Activated CD4-positive, alpha-beta memory T cell treated with anti-CD3 and anti-CD28 coated beads for 36 hours (primary cell): ENCODE measurements at regions not wholly inside any gene's neighbourhood (a gene's known extent, or its start where the extent isn't known, plus 50 kb on each side); places are given as distances from the start of the nearest gene placed in this dataset.
"Not testable (repeated sequence)": the region's sequence is repeated elsewhere in the genome, so short reads cannot be mapped to it uniquely, and the experiment has no call there.

Experiments used
- CTCF ChIA-PET: fragments of 350-600 bp; sonication (Branson Sonifier 250); formaldehyde crosslinking; loops from one replicate; lab custom pipeline; 2021; ENCODE audit warnings: antibody characterized with exemption, inconsistent platforms; lab: Charles Lee
- POLR2A ChIA-PET: fragments of 350-600 bp; sonication (Branson Sonifier 250); formaldehyde crosslinking; loops from one replicate; lab custom pipeline; 2021; ENCODE audit warnings: antibody characterized with exemption; lab: Charles Lee
- DNase-seq: peaks from one replicate; pipeline ENCODE4 v3.0.0-alpha.2; 2020
- H3K27ac Mint-ChIP-seq: one replicate; pipeline ENCODE4 v1.8.0; 2021; ENCODE audit warnings: mixed read lengths
- H3K27me3 Mint-ChIP-seq: one replicate; pipeline ENCODE4 v1.8.0; 2021; ENCODE audit warnings: mixed read lengths
- H3K36me3 Mint-ChIP-seq: one replicate; pipeline ENCODE4 v1.8.0; 2021; ENCODE audit warnings: mixed read lengths
- H3K4me1 Mint-ChIP-seq: one replicate; pipeline ENCODE4 v1.8.0; 2021; ENCODE audit warnings: low read depth, mixed read lengths
- H3K4me3 Mint-ChIP-seq: one replicate; pipeline ENCODE4 v1.8.0; 2021; ENCODE audit warnings: mild to moderate bottlenecking, mixed read lengths
- H3K9me3 Mint-ChIP-seq: one replicate; pipeline ENCODE4 v1.8.0; 2021; ENCODE audit warnings: mixed read lengths
- intact Hi-C: fragments of 100-400 bp; cut with micrococcal nuclease; formaldehyde crosslinking; loops from one replicate; pipeline ENCODE4 v1.15.1; 2023

GRCh38 chr1:223022641-223023473 lies 120.2 kb downstream of the TLR5 start:
- intact Hi-C loops: no loop called here
- ChIA-PET POLR2A (no interaction called here), CTCF (interaction anchor here (1.0 kb wide), 1 partner anchor 229 kb away, joined by 4 read pairs; no protein-coding TSS in a partner anchor)
- Mint-ChIP-seq H3K36me3 (no peaks in the 10 kb centered on the region), H3K4me3 (no peak overlapping the region), H3K27me3 (no peaks in the 10 kb centered on the region), H3K4me1 (no peaks in the 10 kb centered on the region), H3K9me3 (peaks cover 6% of the 10 kb centered on the region), H3K27ac (no peak overlapping the region)
- no peak for DNase-seq

GRCh38 chr1:223023863-223024262 lies 119.2 kb downstream of the TLR5 start:
- Mint-ChIP-seq H3K4me3 (no peak overlapping the region), H3K4me1 (no peaks in the 10 kb centered on the region), H3K36me3 (no peaks in the 10 kb centered on the region), H3K27ac (no peak overlapping the region), H3K27me3 (no peaks in the 10 kb centered on the region), H3K9me3 (peaks cover 6% of the 10 kb centered on the region)
- DNase-seq: no peak
- intact Hi-C loops: no loop called here
- ChIA-PET CTCF (interaction anchor here (1.0 kb wide), 1 partner anchor 230 kb away, joined by 4 read pairs; no protein-coding TSS in a partner anchor), POLR2A (no interaction called here)

- H3K4me1 Mint-ChIP-seq, POLR2A ChIA-PET, CTCF ChIA-PET, intact Hi-C loops, H3K27me3 Mint-ChIP-seq, H3K36me3 Mint-ChIP-seq, DNase-seq, H3K9me3 Mint-ChIP-seq, H3K27ac Mint-ChIP-seq, H3K4me3 Mint-ChIP-seq: not testable (repeated sequence)
Measured at GRCh38 chr1:223024486-223024885, 118.6 kb downstream of the TLR5 start.

- H3K27me3 Mint-ChIP-seq, H3K9me3 Mint-ChIP-seq, H3K4me1 Mint-ChIP-seq, CTCF ChIA-PET, intact Hi-C loops, DNase-seq, H3K27ac Mint-ChIP-seq, H3K36me3 Mint-ChIP-seq, POLR2A ChIA-PET, H3K4me3 Mint-ChIP-seq: not testable (repeated sequence)
Measured at GRCh38 chr1:223025190-223025734, 117.8 kb downstream of the TLR5 start.

GRCh38 chr1:223026639-223027038 lies 116.4 kb downstream of the TLR5 start:
- DNase-seq, CTCF ChIA-PET, intact Hi-C loops, H3K4me1 Mint-ChIP-seq, POLR2A ChIA-PET, H3K36me3 Mint-ChIP-seq, H3K9me3 Mint-ChIP-seq, H3K27me3 Mint-ChIP-seq, H3K4me3 Mint-ChIP-seq, H3K27ac Mint-ChIP-seq: not testable (repeated sequence)

GRCh38 chr1:223029985-223030769 lies 112.9 kb downstream of the TLR5 start:
- Mint-ChIP-seq H3K27me3 (no peaks in the 10 kb centered on the region), H3K9me3 (no peaks in the 10 kb centered on the region), H3K36me3 (no peaks in the 10 kb centered on the region), H3K4me3 (no peak overlapping the region), H3K27ac (no peak overlapping the region), H3K4me1 (no peaks in the 10 kb centered on the region)
- intact Hi-C loops: no loop called here
- ChIA-PET POLR2A (no interaction called here), CTCF (no interaction called here)
- no peak for DNase-seq

GRCh38 chr1:223030871-223031400 lies 112.1 kb downstream of the TLR5 start:
- no peaks in the 10 kb centered on the region for H3K27me3 Mint-ChIP-seq
- no peak overlapping the region for H3K4me3 Mint-ChIP-seq
- ChIA-PET POLR2A (no interaction called here), CTCF (no interaction called here)
- no peak for DNase-seq
- no peaks in the 10 kb centered on the region for H3K9me3 Mint-ChIP-seq
- no peaks in the 10 kb centered on the region for H3K4me1 Mint-ChIP-seq
- intact Hi-C loops: no loop called here
- H3K27ac Mint-ChIP-seq: no peak overlapping the region
- no peaks in the 10 kb centered on the region for H3K36me3 Mint-ChIP-seq

- DNase-seq: no peak
- Mint-ChIP-seq H3K9me3 (no peaks in the 10 kb centered on the region), H3K36me3 (no peaks in the 10 kb centered on the region), H3K27me3 (no peaks in the 10 kb centered on the region), H3K4me3 (no peak overlapping the region), H3K4me1 (no peaks in the 10 kb centered on the region), H3K27ac (no peak overlapping the region)
- ChIA-PET POLR2A (no interaction called here), CTCF (no interaction called here)
- intact Hi-C loops: no loop called here
Measured at GRCh38 chr1:223031733-223032601, 111.1 kb downstream of the TLR5 start.

- no peak for DNase-seq
- Mint-ChIP-seq H3K4me3 (no peak overlapping the region), H3K27me3 (no peaks in the 10 kb centered on the region), H3K27ac (no peak overlapping the region), H3K9me3 (no peaks in the 10 kb centered on the region), H3K4me1 (no peaks in the 10 kb centered on the region), H3K36me3 (no peaks in the 10 kb centered on the region)
- intact Hi-C loops: no loop called here
- ChIA-PET CTCF (no interaction called here), POLR2A (no interaction called here)
Measured at GRCh38 chr1:223033658-223034057, 109.4 kb downstream of the TLR5 start.

GRCh38 chr1:223034270-223034798 lies 108.7 kb downstream of the TLR5 start:
- H3K4me3 Mint-ChIP-seq: no peak overlapping the region
- no peaks in the 10 kb centered on the region for H3K4me1 Mint-ChIP-seq
- H3K36me3 Mint-ChIP-seq: no peaks in the 10 kb centered on the region
- POLR2A ChIA-PET: no interaction called here
- CTCF ChIA-PET: no interaction called here
- no peak overlapping the region for H3K27ac Mint-ChIP-seq
- DNase-seq: no peak
- no peaks in the 10 kb centered on the region for H3K9me3 Mint-ChIP-seq
- intact Hi-C loops: no loop called here
- H3K27me3 Mint-ChIP-seq: no peaks in the 10 kb centered on the region

GRCh38 chr1:223035724-223036478 lies 107.1 kb downstream of the TLR5 start:
- Mint-ChIP-seq H3K36me3 (no peaks in the 10 kb centered on the region), H3K27me3 (peaks cover 4% of the 10 kb centered on the region), H3K4me1 (no peaks in the 10 kb centered on the region), H3K9me3 (no peaks in the 10 kb centered on the region), H3K27ac (no peak overlapping the region), H3K4me3 (no peak overlapping the region)
- CTCF ChIA-PET: no interaction called here
- intact Hi-C loops: no loop called here
- POLR2A ChIA-PET: no interaction called here
- no peak for DNase-seq
